Superior temporal gyrus (tissue), 1 donor: ENCODE measurements at regions not wholly inside any gene's neighbourhood (a gene's known extent, or its start where the extent isn't known, plus 50 kb on each side); places are given as distances from the start of the nearest gene placed in this dataset.
"Not testable (repeated sequence)": the region's sequence is repeated elsewhere in the genome, so short reads cannot be mapped to it uniquely, and the experiment has no call there.

Experiments used
- DNase-seq: peaks from one replicate; pipeline ENCODE4 v3.0.0-alpha.2; 2016; ENCODE audit errors: extremely low spot score

GRCh38 chr2:208799397-208799796 lies 392.8 kb downstream of the PTH2R start:
- DNase-seq: no peak

GRCh38 chr2:208800887-208801286 lies 394.3 kb downstream of the PTH2R start:
- not testable (repeated sequence) for DNase-seq

GRCh38 chr2:208807756-208808155 lies 401.2 kb downstream of the PTH2R start:
- DNase-seq: no peak

- not testable (repeated sequence) for DNase-seq
These were observed 405.3 kb downstream of the PTH2R start for GRCh38 chr2:208811885-208812284.

- DNase-seq: no peak
These were observed 412.6 kb downstream of the PTH2R start for GRCh38 chr2:208819190-208819589.

- DNase-seq: no peak
These were observed 413.6 kb downstream of the PTH2R start for GRCh38 chr2:208820014-208820688.

- no peak for DNase-seq
These were observed 420.5 kb downstream of the PTH2R start for GRCh38 chr2:208827109-208827508.

GRCh38 chr2:208827549-208828221 lies 421.1 kb downstream of the PTH2R start:
- DNase-seq: no peak

GRCh38 chr2:208830203-208830602 lies 423.6 kb downstream of the PTH2R start:
- no peak for DNase-seq

- DNase-seq: no peak
These were observed 441.1 kb downstream of the PTH2R start for GRCh38 chr2:208847651-208848050.

- no peak for DNase-seq
These were observed 448.1 kb downstream of the PTH2R start for GRCh38 chr2:208854717-208855116.

GRCh38 chr2:208867374-208867773 lies 460.8 kb downstream of the PTH2R start:
- DNase-seq: no peak

GRCh38 chr2:208872591-208872990 lies 466.0 kb downstream of the PTH2R start:
- no peak for DNase-seq

GRCh38 chr2:208879666-208880065 lies 473.1 kb downstream of the PTH2R start:
- DNase-seq: no peak

GRCh38 chr2:208880171-208880570 lies 473.6 kb downstream of the PTH2R start:
- no peak for DNase-seq

GRCh38 chr2:208890486-208890885 lies 483.9 kb downstream of the PTH2R start:
- DNase-seq: no peak

GRCh38 chr2:208892203-208892602 lies 485.6 kb downstream of the PTH2R start:
- DNase-seq: no peak

GRCh38 chr2:208906330-208906729 lies 499.7 kb downstream of the PTH2R start:
- DNase-seq: no peak

- no peak for DNase-seq
These were observed 508.4 kb upstream of the MAP2 start for GRCh38 chr2:208915401-208915800.

- no peak for DNase-seq
These were observed 507.0 kb upstream of the MAP2 start for GRCh38 chr2:208916881-208917280.

- not testable (repeated sequence) for DNase-seq
These were observed 502.5 kb upstream of the MAP2 start for GRCh38 chr2:208921358-208921757.

GRCh38 chr2:208927867-208928266 lies 496.0 kb upstream of the MAP2 start:
- DNase-seq: no peak

- DNase-seq: no peak
These were observed 494.5 kb upstream of the MAP2 start for GRCh38 chr2:208929139-208929864.
